VCaP (cell line): ENCODE measurements at regions not wholly inside any gene's neighbourhood (a gene's known extent, or its start where the extent isn't known, plus 50 kb on each side); places are given as distances from the start of the nearest gene placed in this dataset.

Source experiments
- H3K27ac ChIP-seq: fragments of 450-650 bp; 2 replicates; pipeline ENCODE4 v1.5.1; 2017
- CTCF ChIP-seq: fragments of 450-650 bp; conservative IDR thresholded peaks from 2 replicates; pipeline ENCODE4 v1.5.1; 2017; ENCODE audit warnings: mild to moderate bottlenecking, moderate library complexity

- TF ChIP-seq CTCF: no peak
- no peak overlapping the region for H3K27ac ChIP-seq
Observed at GRCh38 chr6:93919365-93919764, 500.0 kb upstream of the EPHA7 start.

- no peak for TF ChIP-seq CTCF
Observed at GRCh38 chr6:93918258-93918657, 498.9 kb upstream of the EPHA7 start.

GRCh38 chr6:93917216-93917615, 497.9 kb upstream of the EPHA7 start:
- TF ChIP-seq CTCF: no peak
- no peak overlapping the region for H3K27ac ChIP-seq

More at GRCh38 chr6:93918258-93918657, 498.9 kb upstream of the EPHA7 start:
- H3K27ac ChIP-seq: no peak overlapping the region

GRCh38 chr6:93916716-93917115, 497.4 kb upstream of the EPHA7 start:
- H3K27ac ChIP-seq: no peak overlapping the region
- TF ChIP-seq CTCF: no peak

- no peak overlapping the region for H3K27ac ChIP-seq
- TF ChIP-seq CTCF: no peak
Observed at GRCh38 chr6:93915961-93916360, 496.6 kb upstream of the EPHA7 start.

- H3K27ac ChIP-seq: no peak overlapping the region
Observed at GRCh38 chr6:93902517-93902916, 483.2 kb upstream of the EPHA7 start.

GRCh38 chr6:93900142-93900541, 480.8 kb upstream of the EPHA7 start:
- TF ChIP-seq CTCF: no peak
- H3K27ac ChIP-seq: no peak overlapping the region

More at GRCh38 chr6:93902517-93902916, 483.2 kb upstream of the EPHA7 start:
- TF ChIP-seq CTCF: no peak

- TF ChIP-seq CTCF: no peak
- H3K27ac ChIP-seq: no peak overlapping the region
Observed at GRCh38 chr6:93896081-93896480, 476.7 kb upstream of the EPHA7 start.
